Left lobe of liver (tissue), 2 donors: ENCODE measurements at regions not wholly inside any gene's neighbourhood (a gene's known extent, or its start where the extent isn't known, plus 50 kb on each side); places are given as distances from the start of the nearest gene placed in this dataset.

Source experiments
- ATAC-seq: fragments of 200-7000 bp; cut with Tn5 transposase; one replicate; pipeline ENCODE4 v1.9.1; 2020; ENCODE audit warnings: mild to moderate bottlenecking, moderate library complexity
- DNase-seq: peaks from one replicate; pipeline ENCODE4 v3.0.0-alpha.2; 2020; ENCODE audit warnings: low spot score
- donor health status: DM: no; HTN: no; CAD: no; lungs with moderate emphysema.
- donor health status: DM: no; HTN: yes; CAD: no.

GRCh38 chr22:48316257-48317250, 1511.1 kb downstream of the BRD1 start:
- ATAC-seq, result no peak
- peak; percentile 26 for DNase-seq

DNA sequence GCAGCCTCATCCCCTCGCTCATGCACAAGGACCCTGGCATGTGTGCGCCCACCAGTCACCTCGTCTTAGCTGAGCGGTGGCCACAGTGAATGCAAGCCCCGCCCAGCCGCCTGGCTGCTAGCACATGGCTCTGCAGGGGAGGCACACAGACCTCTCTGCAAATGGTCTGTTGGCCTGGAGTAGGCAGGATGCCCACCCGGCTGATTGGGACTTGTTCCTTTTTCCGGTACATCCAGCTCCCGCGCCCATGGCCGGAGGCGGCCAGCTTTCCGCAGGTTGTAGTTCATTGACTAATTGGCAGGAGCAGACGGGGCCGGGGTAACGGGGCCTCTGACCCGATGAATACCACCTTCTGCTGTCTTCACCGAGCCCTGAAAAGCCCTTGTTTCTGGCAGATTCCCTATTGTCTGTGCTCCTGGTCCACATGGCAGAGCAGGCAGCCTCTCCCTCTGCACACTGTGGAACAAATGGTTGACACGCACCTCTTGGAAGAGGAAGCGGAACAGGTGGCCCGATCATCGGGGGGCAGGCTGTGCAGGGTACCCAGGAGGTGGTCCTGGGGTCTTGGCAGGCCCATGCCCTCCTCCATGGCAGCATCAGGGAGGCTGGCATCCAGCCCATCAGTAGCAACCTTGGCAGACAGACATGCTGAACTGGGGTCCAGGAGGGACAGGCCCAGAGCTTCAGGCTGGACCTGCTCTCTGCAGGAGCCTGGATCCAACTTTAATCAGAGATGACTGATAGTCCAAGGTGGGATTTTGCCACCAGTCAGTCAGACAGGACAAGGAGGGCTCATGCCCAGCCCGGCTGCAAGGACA, 1512.0 kb downstream of the BRD1 start:
- DNase-seq (peak; percentile 34), ATAC-seq (no peak)

- DNase-seq (no peak), ATAC-seq (no peak)
Measured at GRCh38 chr22:48314073-48314472, 1513.6 kb downstream of the BRD1 start.

GRCh38 chr22:48313175-48313830, 1514.4 kb downstream of the BRD1 start:
- DNase-seq (no peak), ATAC-seq (no peak)

- ATAC-seq (no peak), DNase-seq (no peak)
Measured at GRCh38 chr22:48310740-48311139, 1516.9 kb downstream of the BRD1 start.

DNA sequence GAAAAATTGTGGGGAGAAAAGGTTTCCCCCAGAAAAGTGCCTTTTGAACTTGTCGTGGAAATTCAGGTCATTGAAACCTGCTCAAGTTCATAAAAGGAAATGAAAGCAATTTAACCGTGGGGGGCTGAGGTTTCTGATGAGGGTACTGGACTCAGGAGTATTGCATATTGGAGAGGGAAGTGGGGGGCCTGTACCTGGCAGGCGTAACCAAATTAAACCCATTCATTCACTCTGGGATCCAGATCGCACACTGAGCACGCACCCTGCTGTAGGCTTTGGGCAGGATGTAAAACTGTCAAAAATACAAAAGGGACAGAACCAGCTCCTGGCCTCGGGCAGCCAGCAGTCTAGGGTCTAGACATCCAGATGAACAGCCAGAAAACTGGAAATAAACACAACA, 1517.4 kb downstream of the BRD1 start:
- DNase-seq (no peak), ATAC-seq (no peak)

DNA sequence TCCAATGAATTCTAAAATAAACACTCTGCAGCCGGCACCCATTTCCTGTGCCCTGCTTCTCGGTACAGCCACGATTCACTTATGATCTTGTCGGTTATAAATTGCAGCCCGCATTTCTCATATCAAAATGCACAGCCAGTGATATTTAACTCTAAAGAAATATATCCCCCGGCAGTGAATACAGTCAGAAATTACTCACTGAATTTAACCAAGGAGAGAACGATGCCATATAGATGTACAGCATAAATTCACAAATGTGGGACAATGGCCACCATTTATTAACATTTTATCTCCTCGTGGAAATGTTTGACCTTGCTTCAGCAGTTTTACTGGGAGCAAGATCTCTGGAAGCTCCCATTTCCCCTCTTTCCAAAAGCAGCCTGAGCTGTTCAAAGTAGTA, 1517.8 kb downstream of the BRD1 start:
- DNase-seq (no peak), ATAC-seq (no peak)

GRCh38 chr22:48309115-48309705, 1518.5 kb downstream of the BRD1 start:
- ATAC-seq, result no peak

GRCh38 chr22:48307931-48308330, 1519.7 kb downstream of the BRD1 start:
- DNase-seq (no peak), ATAC-seq (no peak)

More at GRCh38 chr22:48309115-48309705, 1518.5 kb downstream of the BRD1 start:
- DNase-seq, result no peak

DNA sequence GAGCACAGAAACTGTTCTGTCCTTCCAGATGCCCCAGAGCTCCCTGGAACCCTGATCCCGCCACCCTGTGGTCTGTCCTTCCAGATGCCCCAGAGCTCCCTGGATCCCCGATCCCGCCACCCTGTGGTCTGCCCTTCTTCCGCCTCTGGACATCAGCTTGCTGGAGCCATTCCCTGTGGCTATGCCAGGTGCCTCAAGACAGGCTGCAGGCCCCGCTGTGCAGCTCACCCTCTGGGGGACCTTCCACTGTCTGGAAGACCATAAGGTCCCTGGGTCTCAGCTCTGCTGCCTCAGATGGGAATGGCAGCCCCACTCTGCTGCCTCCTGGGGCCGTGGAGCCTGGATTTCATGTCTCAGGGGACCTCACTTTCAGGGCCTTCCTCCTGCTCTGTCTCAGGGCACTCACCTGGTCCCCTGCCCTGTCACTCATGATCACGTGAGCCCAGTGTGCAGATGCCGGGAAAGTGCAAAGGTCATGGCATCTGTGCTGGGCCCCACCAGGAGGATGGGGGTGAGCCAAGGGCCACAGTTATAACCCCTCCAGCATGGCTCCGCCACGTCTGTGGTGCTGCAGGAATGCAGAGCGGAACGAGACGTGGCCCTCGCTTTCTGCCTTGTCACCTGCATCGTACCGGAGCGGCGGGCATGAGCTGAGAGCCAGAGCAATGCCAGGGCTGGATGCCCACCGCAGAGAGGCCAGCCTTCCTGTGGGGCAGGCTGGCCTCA, 1520.7 kb downstream of the BRD1 start:
- no peak for DNase-seq
- ATAC-seq, result no peak

DNA sequence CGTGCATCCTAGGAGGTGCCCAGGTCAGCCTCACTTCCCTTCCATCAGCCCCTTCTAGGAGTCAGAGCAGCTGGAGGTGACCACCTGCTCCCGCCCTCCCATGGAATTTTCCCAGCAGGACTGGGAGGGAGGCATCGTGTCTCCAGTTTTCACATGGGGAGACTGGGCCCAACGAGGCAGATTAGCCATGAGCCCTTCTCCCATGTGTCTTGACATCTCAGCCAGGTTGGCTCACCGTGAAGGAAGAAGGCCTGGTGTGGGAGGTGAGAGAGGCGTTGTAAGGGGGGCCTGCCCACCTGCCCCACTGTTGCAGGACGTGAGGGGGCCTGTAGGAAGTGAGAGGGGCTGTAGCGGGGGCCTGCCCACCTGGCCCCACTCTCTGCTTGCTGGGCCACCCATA, 1521.4 kb downstream of the BRD1 start:
- ATAC-seq (no peak), DNase-seq (no peak)

- no peak for ATAC-seq
- DNase-seq, result no peak
Measured at GRCh38 chr22:48305726-48306235, 1521.9 kb downstream of the BRD1 start.

DNA sequence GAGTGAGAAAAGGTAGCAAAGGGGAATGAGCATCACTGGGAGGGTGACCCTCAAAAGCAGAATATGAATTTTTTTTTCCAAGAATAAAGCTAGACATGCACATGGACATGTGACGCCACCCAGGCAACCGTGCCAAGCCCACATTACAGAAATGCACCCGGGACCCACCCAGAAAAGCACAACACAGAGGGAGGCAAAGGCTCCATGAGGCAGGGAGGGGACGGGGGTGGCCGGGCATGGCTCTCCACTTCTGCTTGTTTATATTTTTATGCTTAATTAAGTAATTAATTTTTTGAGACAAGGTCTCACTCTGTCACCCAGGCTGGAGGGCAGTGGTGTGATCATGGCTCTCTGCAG, 1524.3 kb downstream of the BRD1 start:
- ATAC-seq (no peak), DNase-seq (no peak)

- ATAC-seq (no peak), DNase-seq (no peak)
Measured at GRCh38 chr22:48302657-48303368, 1524.9 kb downstream of the BRD1 start.

DNA sequence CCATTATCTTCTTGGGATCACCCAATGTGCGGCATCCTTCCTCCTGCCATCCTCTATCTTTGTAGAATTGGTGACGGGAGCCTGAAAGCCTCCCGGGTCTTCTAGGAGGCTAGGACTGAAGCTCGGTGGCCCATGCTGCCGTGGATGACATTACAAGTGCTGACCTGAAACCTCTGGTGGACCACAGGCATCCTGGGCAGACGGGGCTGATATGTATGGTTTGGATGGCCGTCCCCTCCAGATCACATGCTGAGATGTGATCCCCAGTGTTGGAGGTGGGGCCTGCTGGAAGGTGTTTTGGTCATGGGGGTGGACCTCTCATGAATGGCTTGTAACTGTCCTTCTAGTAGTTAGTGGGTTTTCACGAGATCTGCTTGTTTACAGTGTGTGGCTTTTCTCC, 1525.8 kb downstream of the BRD1 start:
- no peak for DNase-seq
- ATAC-seq, result no peak

GRCh38 chr22:48301421-48301820, 1526.3 kb downstream of the BRD1 start:
- DNase-seq, result no peak
- no peak for ATAC-seq

DNA sequence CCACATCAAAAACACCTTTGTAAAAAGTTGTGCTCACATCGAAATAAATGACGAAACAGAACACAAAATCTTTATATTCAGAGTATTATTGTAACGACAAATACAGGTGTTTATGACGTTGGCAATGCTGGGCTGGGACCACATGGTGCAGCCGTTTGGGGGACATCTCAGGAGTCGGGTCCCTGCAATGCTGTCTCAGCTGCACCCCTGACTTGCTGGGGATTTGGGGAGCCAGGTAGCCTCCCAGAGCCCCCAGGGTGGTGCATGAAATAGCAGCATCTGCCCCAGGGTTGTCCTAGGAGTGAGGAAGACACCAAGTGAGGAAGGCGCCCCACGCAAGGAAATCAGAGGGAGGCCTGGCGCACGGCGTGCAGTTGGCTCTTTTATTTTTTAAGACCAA, 1526.8 kb downstream of the BRD1 start:
- ATAC-seq, result no peak

DNA sequence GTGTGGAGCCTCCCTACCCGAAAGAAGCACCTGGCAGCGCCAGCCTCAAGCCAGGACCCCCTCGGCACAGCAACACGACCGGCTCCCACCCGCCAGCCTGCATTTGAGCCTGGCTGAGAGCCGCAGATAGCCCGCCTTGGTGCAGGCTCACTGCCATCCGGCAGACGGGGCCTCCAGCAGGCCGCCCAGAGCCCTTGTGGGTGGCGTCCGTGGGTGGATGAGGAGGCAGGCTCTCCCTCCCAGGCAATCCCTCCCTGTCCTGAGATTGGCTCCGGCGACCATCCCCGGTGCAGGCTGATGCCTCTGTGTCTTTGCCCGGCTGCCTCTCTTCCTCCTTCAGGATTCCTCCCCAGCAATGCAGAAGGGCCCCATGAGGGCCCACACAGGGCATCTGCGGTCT, 1527.9 kb downstream of the BRD1 start:
- DNase-seq, result no peak
- ATAC-seq, result no peak

More for the DNA sequence above, 1526.8 kb downstream of the BRD1 start:
- no peak for DNase-seq

GRCh38 chr22:48299124-48299523, 1528.5 kb downstream of the BRD1 start:
- DNase-seq, result no peak
- ATAC-seq, result no peak
